HPDE6-E6E7 (cell line): ENCODE measurements at regions not wholly inside any gene's neighbourhood (a gene's known extent, or its start where the extent isn't known, plus 50 kb on each side); places are given as distances from the start of the nearest gene placed in this dataset.

ENCODE experiments used
- DNase-seq: peaks from one replicate; pipeline ENCODE4 v3.0.0; 2011; ENCODE audit warnings: missing footprints; ENCODE audit errors: extremely low spot score

DNA sequence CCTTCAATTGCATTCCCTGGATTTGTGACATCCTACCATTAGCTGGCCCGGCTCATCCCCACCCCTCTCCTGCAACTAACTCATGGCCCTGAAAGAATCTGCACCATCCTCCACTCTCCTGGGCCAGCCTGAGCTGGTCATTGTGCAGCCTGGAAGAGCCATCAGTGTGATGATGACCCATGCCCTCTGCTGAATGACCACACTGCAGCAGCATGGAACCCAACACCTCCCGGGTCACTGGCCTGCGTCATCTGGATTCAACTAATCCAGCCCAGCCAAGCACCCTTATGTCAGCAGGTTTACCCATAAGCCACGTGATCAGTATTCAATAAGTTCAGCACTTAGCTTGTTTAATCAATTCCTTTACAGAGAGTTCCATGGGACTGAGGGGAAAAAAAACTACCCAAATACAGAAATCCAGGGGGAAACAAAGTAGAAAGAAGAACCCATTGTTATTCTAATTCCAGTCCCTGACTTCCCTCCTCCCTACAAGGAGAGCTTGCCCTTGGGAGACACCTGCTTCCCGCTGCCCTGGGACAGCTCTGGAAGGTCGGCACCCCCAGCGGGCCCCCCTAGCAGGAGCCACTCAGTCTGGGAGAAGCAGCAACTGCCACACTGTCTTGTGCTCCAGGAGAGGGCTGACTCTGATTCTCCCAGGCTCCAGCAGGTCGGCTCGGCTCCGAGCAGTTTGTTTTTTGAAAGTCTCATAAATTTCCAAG is 309.1 kb upstream of the TLE3 start:
- DNase-seq, result no peak

- DNase-seq, result no peak
Observed at GRCh38 chr15:70401709-70402108, 304.0 kb upstream of the TLE3 start.

DNA sequence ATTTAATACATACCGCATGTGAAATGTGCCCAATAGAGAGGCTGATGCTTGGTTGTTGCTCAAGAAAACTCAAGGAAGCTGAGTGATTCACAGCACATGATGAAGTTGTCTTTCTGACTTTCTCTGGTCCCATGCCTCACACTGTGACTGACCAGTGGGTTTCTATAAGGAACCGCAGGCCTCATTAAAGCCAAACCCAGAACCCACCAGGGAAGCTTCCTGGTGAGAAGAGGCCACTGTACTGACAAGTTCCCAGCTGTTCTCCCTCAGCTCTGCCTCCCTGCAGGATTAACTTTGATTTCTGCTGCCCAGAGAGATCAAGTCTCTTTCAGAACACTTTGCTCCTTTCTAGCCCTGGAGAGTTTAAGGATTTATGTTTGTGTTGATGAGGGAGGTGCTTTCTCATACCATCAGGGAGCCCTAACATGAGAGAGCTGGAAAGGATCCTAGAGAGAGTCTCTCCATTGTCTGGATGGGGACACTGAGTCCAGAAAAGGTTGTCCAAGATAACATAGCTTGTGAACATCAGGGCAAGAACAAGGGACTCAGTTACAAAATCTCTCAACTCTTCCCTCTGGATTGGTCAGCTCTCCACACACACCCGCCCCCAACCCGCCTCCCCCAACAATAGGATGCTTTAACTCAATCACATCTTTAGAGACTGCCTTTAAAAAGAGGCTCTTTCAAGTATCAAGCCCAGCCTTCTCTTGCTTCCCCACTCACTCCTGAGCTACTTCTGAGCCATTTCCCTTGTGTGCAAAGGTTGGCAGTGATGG is 303.2 kb upstream of the TLE3 start:
- no peak for DNase-seq

- DNase-seq, result no peak
Observed at GRCh38 chr15:70399204-70399603, 301.5 kb upstream of the TLE3 start.

DNA sequence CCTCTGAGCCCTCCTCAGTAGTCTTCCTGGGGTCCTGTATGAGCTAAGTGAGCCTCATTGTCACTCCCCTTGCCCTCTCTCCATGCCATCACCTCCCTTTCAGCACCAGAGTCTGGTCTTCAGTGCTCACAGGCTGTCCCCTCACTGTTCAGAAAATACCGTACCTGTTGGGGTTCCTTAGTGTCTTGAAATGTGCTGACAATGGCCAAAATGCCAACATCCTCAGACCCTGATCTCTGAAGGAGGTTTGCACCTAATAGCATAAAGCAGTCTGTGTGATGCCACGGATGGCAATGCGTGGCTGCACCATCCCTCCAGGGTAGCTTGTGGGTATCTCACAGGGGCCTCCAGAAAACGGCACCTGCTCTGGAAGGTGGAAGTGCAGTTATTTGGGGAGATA is 301.0 kb upstream of the TLE3 start:
- DNase-seq, result no peak

DNA sequence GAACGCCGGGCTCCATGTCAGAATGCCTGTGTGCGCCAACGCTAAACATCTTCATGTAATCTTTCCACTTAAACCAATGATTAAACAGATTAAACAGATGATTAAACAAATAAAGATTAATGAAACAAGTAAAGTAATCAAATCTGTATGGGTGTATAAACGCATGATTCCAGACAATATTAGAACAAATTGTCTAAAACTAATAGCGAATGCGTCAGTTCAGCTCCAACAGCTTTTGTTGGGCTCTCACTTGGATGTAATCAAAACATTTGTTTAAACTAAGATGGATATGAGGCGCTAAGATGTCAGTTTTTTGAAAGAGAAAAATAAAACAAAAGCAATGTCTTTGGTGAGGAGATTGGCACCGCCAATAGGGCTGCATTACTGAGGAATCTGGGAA is 299.1 kb upstream of the TLE3 start:
- no peak for DNase-seq

GRCh38 chr15:70395164-70395563 is 297.4 kb upstream of the TLE3 start:
- DNase-seq, result no peak

DNA sequence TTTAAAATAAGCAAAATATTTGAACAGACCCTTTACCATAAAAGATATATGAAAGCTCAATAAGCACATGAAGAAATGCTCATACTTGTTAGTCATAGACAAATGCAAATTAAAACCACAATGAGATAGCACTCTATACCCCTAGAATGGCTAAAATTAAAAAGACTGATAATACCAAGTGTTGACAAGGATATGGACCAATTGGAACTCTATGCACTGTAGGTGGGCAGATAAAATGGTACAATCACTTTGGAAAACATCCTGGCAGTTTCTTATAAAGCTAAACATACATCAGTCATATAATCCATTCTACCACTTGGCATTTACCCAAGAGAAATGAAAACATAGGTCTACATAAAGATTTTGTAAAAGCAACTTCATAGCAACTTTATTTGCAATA is 293.0 kb upstream of the TLE3 start:
- DNase-seq, result no peak

DNA sequence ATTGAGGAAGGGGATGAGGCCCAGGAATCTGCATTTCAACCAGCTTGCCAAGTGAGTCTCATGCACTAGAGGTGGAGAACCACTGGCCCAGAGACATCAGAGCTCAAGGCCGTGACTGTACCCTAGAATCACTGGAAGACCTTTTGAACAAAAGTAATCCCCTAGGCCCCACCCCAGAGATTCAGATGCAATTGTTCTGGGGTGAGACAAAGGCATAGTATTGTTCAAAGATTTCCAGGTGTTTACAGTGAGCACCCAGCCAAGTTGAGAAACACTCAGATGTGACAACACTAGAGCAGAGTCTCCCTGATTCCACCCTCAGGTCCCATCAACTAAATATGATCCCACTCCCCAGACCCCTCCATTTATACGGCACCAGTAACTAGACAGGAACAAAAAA is 290.3 kb upstream of the TLE3 start:
- DNase-seq, result no peak

GRCh38 chr15:70387081-70387480 is 289.4 kb upstream of the TLE3 start:
- DNase-seq, result no peak

GRCh38 chr15:70385711-70386110 is 288.0 kb upstream of the TLE3 start:
- DNase-seq, result no peak

DNA sequence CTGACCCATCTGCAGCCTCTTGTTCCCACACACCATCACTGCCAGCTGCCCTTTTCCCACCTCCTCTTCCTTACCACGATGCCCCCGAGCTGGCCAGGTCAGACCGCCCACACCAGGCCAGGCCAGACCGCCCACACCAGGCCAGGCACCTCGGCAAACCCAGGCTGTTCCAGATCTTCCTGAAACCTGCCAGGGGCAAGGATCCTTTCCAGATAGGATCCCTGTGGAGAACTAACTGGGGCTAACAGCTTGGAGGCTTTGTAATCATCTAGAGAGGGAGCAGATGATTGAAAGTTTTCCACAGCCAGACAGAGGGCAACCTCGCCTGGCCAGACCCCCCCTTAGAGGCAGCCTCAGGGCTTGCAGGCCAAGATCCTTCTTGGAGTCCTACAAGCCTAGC is 287.3 kb upstream of the TLE3 start:
- no peak for DNase-seq

GRCh38 chr15:70383856-70384255 is 286.1 kb upstream of the TLE3 start:
- DNase-seq, result no peak

DNA sequence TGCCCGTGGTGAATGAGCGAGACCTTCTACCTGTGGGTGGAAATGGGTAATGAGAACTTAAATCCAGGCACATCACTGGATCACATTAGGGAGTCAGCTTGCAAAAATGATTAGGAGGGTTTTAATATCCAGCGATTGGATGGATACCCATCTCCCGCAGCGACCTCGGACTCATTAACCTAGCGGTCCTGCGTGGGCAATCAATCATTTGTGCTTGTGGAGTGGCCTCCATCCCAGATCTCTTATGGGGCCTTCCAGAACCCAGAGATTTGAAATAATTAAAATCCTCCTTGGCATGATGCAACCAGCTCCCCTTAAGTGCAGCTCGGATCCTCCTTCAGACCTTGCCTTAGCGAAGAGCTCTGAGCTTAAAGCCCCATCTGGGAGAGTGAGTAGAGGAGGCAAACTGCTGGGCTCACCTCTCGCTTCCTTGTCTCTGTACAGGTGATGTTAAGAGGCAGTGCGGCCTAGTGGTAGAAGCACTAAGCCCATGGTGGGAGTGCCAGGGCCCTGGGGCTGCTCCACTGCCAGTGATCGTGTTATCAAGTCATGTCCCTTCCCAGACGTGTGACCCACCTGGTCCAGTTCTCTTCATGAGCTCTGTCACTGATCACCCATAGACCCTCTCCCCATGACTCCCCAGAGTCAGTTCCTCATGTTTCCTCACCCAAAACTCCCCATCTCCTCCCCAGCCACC is 285.2 kb upstream of the TLE3 start:
- DNase-seq, result no peak

GRCh38 chr15:70382009-70382749 is 284.5 kb upstream of the TLE3 start:
- DNase-seq, result no peak

- no peak for DNase-seq
Observed at GRCh38 chr15:70379938-70380883, 282.5 kb upstream of the TLE3 start.

GRCh38 chr15:70379134-70379533 is 281.4 kb upstream of the TLE3 start:
- no peak for DNase-seq

- DNase-seq, result no peak
Observed at GRCh38 chr15:70378126-70379031, 280.7 kb upstream of the TLE3 start.

GRCh38 chr15:70376929-70377691 is 279.4 kb upstream of the TLE3 start:
- no peak for DNase-seq
